Left ventricle myocardium inferior (tissue), 1 donor: ENCODE measurements at regions not wholly inside any gene's neighbourhood (a gene's known extent, or its start where the extent isn't known, plus 50 kb on each side); places are given as distances from the start of the nearest gene placed in this dataset.

ENCODE experiments used
- DNase-seq: peaks from one replicate; pipeline ENCODE4 v3.0.0-alpha.2; 2020
- H3K27ac ChIP-seq: fragments of 200-600 bp; replicated peaks from 2 replicates; pipeline ENCODE4 v1.8.0; 2021
- H3K27me3 ChIP-seq: fragments of 200-600 bp; 2 replicates; pipeline ENCODE4 v1.8.0; 2021; ENCODE audit warnings: low read depth
- H3K36me3 ChIP-seq: fragments of 200-600 bp; 2 replicates; pipeline ENCODE4 v1.8.0; 2021
- H3K4me1 ChIP-seq: fragments of 200-600 bp; 2 replicates; pipeline ENCODE4 v1.8.0; 2021
- H3K4me3 ChIP-seq: fragments of 200-600 bp; 2 replicates; pipeline ENCODE4 v1.8.0; 2021; ENCODE audit warnings: mild to moderate bottlenecking, moderate library complexity
- H3K9me3 ChIP-seq: fragments of 200-600 bp; replicated peaks from 2 replicates; pipeline ENCODE4 v1.8.0; 2021
- CTCF ChIP-seq: fragments of 200-600 bp; IDR thresholded peaks from 2 replicates; pipeline ENCODE4 v1.8.0; 2021; ENCODE audit warnings: antibody characterized with exemption, mild to moderate bottlenecking, borderline replicate concordance
- intact Hi-C: fragments of 100-400 bp; cut with micrococcal nuclease; formaldehyde crosslinking; loops from one replicate; pipeline ENCODE4 v1.11.0; 2022
- donor health status: DM: no; HTN: yes; CAD: no; lungs with severe emphysema.

DNA sequence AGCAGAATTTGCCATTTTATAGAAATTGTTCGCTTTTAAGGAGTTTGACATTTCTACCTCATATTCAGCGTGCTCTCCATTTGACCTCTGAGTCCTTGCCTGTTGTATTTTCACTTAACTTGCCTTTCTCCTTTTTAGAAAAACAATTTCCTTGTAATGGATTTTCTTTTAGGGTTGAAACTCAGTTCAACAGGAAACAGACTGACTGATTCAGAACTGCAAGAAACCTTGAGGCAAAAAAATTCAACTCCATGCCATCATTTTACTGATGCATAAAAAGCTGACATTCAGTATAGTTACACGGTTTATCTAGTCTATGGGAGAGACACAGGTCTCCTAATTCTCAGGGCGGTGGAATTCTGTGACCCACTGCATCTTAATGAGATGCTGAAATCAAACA, 59.8 kb downstream of the MRPS30 start:
- no peaks in the 10 kb centered on the region for H3K36me3 ChIP-seq
- no peak overlapping the region for H3K27ac ChIP-seq
- H3K27me3 ChIP-seq: no peaks in the 10 kb centered on the region
- no peak for DNase-seq
- no peak for TF ChIP-seq CTCF
- no peaks in the 10 kb centered on the region for H3K4me1 ChIP-seq
- H3K4me3 ChIP-seq: no peak overlapping the region
- intact Hi-C loops: no loop called here
- H3K9me3 ChIP-seq: no peaks in the 10 kb centered on the region

GRCh38 chr5:44869928-44870327, 61.2 kb downstream of the MRPS30 start:
- Histone ChIP-seq H3K4me1 (no peaks in the 10 kb centered on the region), H3K9me3 (no peaks in the 10 kb centered on the region), H3K27ac (no peak overlapping the region), H3K27me3 (no peaks in the 10 kb centered on the region), H3K4me3 (no peak overlapping the region), H3K36me3 (no peaks in the 10 kb centered on the region)
- DNase-seq: no peak
- intact Hi-C loops: no loop called here
- no peak for TF ChIP-seq CTCF

DNA sequence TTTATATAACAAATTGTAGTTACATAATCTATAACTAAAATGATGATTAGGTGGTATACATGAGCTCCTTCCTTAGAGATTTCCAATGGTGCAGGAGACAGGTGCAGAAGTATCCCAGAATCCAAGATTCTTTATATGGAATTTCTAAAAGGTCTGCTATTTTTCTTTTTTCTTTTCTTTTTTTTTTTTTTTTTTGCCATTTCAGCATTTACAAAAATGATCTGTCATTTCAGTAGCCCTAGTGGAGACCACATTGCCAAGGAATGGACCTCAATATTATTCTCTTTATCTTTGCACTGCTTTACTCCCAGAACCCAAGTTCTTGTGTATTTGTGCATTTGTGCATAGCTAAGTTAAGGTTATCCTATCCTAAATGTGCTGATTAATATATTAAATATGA, 61.7 kb downstream of the MRPS30 start:
- no peaks in the 10 kb centered on the region for H3K4me1 ChIP-seq
- no peaks in the 10 kb centered on the region for H3K9me3 ChIP-seq
- no peak overlapping the region for H3K4me3 ChIP-seq
- intact Hi-C loops: no loop called here
- H3K27me3 ChIP-seq: no peaks in the 10 kb centered on the region
- TF ChIP-seq CTCF: no peak
- H3K27ac ChIP-seq: no peak overlapping the region
- no peaks in the 10 kb centered on the region for H3K36me3 ChIP-seq
- DNase-seq: no peak

DNA sequence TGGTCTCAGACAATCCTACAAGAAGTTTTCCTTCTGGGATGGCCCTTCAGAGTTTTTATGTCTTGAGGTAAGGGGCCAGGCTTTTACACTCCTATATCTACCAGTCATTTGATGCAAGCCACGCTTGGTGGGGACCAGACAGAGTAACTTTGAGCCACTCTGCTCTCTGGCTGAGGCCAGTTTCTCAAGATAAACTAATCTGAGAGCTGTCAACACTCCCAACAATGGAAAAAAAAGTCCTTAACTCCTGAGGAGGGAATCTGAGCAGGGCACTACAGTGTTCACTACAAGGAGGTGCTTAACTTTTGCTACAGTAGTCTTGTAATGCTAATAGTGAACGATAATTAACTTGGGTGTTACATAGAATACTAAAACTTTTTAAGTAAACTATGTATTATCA, 62.7 kb downstream of the MRPS30 start:
- Histone ChIP-seq H3K36me3 (no peaks in the 10 kb centered on the region), H3K27ac (no peak overlapping the region), H3K4me1 (no peaks in the 10 kb centered on the region), H3K9me3 (no peaks in the 10 kb centered on the region), H3K27me3 (no peaks in the 10 kb centered on the region), H3K4me3 (no peak overlapping the region)
- intact Hi-C loops: no loop called here
- no peak for TF ChIP-seq CTCF
- DNase-seq: no peak

DNA sequence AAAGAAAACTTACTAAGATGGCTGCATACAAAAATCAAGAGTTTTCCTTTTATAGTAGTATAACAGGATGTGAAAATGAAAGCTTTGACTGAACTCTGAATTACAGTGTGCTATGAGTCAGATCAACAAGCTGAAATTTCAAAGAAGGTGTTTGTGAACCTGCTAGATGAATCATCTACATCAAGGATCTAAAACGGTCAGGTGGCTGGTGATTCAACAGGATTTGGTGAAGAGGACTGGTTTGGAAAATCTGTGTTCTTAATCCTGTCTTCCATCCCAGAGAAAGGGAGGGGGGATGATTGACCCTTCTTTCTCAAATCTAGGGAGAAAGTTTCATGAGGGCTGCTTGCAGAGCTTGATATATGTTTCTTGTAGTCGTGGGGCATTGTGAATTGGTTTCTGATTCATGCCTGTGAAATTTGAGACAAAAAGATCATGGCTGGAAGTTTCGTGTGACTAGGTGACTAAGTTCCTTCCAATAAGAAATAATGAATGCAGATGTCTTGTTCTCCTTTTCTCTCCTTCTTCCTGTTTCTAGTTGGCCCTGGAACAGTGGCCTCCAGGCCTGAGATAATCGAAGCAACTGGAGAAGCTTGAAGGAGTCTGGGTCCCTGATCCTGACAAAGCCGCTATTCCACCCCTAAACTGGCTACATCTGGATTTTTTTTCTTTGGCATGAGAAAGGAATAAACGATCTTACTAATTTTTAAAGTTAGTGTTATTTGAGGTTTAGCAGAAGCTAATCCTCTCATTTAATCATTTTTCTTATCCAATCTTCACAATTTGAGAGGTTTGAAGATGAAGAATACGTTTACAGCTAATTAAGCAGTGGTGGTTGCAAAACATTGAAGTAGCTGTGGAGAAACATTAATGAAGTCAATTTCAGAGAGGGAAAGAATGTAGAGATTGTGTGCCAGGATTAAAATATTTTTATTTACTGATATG, 67.2 kb downstream of the MRPS30 start:
- Histone ChIP-seq H3K27me3 (no peaks in the 10 kb centered on the region), H3K9me3 (no peaks in the 10 kb centered on the region), H3K4me1 (peaks cover 9% of the 10 kb centered on the region), H3K27ac (no peak overlapping the region), H3K36me3 (no peaks in the 10 kb centered on the region), H3K4me3 (no peak overlapping the region)
- intact Hi-C loops: no loop called here
- TF ChIP-seq CTCF: no peak
- no peak for DNase-seq
